ENCODE measurements at regions not wholly inside any gene's neighbourhood (a gene's known extent, or its start where the extent isn't known, plus 50 kb on each side); places are given as distances from the start of the nearest gene placed in this dataset.

DNA sequence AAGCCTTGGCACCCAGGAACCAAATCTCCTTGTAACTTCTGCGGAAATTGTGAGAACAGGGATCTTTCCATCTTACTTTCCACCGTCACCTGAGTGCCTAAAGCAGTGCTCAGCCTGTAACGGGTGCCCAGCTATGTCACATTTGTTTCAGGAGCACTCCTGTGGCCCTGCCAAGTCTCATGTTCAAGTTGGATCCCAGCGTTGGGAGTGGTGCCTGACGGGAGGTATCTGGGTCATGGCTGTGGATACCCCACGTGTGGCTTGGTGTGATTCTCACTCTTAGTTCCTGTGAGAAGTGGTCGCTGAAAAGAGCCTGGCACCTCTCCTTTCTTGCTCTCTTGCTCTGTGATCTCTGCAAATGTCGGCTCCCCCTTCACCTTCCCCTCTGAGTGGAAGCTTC, 114.9 kb downstream of the UQCRFS1 start (continued):
- TF ChIP-seq YY1 (IDR thresholded peaks at IDR 0.05; ENCODE audit: low read depth, low read length) (no peak), MXI1 (IDR thresholded peaks at IDR 0.05; ENCODE audit: low read depth, low read length) (no peak), NBN (IDR thresholded peaks at IDR 0.05) (no peak), TCF12 (IDR thresholded peaks at IDR 0.05; ENCODE audit: low read depth, low read length) (no peak), STAT1 (conservative IDR thresholded peaks at IDR 0.05) (no peak)

GRCh38 chr19:29096896-29097295, 116.1 kb downstream of the UQCRFS1 start:
- TF ChIP-seq IKZF2 (IDR thresholded peaks at IDR 0.05), result no peak
- no peak for TF ChIP-seq MLLT1 (IDR thresholded peaks at IDR 0.05)
- TF ChIP-seq, protein P1, sequence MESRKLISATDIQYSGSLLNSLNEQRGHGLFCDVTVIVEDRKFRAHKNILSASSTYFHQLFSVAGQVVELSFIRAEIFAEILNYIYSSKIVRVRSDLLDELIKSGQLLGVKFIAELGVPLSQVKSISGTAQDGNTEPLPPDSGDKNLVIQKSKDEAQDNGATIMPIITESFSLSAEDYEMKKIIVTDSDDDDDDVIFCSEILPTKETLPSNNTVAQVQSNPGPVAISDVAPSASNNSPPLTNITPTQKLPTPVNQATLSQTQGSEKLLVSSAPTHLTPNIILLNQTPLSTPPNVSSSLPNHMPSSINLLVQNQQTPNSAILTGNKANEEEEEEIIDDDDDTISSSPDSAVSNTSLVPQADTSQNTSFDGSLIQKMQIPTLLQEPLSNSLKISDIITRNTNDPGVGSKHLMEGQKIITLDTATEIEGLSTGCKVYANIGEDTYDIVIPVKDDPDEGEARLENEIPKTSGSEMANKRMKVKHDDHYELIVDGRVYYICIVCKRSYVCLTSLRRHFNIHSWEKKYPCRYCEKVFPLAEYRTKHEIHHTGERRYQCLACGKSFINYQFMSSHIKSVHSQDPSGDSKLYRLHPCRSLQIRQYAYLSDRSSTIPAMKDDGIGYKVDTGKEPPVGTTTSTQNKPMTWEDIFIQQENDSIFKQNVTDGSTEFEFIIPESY (IDR thresholded peaks at IDR 0.05), result no peak
- no peak for TF ChIP-seq PKNOX1 (IDR thresholded peaks at IDR 0.05)
- no peak for TF ChIP-seq NR2F1 (conservative IDR thresholded peaks at IDR 0.05)
- TF ChIP-seq SPI1 (IDR thresholded peaks at IDR 0.05; ENCODE audit: borderline replicate concordance, insufficient read depth, low read depth, low read length), result no peak
- TF ChIP-seq KDM1A (IDR thresholded peaks at IDR 0.05; ENCODE audit: borderline replicate concordance), result no peak
- no peak for TF ChIP-seq TAF1 (IDR thresholded peaks at IDR 0.05; ENCODE audit: borderline replicate concordance, low read depth, low read length)
- TF ChIP-seq, protein P2, sequence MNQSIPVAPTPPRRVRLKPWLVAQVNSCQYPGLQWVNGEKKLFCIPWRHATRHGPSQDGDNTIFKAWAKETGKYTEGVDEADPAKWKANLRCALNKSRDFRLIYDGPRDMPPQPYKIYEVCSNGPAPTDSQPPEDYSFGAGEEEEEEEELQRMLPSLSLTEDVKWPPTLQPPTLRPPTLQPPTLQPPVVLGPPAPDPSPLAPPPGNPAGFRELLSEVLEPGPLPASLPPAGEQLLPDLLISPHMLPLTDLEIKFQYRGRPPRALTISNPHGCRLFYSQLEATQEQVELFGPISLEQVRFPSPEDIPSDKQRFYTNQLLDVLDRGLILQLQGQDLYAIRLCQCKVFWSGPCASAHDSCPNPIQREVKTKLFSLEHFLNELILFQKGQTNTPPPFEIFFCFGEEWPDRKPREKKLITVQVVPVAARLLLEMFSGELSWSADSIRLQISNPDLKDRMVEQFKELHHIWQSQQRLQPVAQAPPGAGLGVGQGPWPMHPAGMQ (IDR thresholded peaks at IDR 0.05; ENCODE audit: borderline replicate concordance), result no peak
- TF ChIP-seq CREM (IDR thresholded peaks at IDR 0.05; ENCODE audit: low read depth), result no peak
- no peak for TF ChIP-seq NBN (IDR thresholded peaks at IDR 0.05)
- TF ChIP-seq NR2C2 (IDR thresholded peaks at IDR 0.05; ENCODE audit: borderline replicate concordance, control insufficient read depth, insufficient read length, low read depth), result no peak
- FAIRE-seq, result no peak
- Histone ChIP-seq H3K4me2 (ENCODE audit: control insufficient read depth, insufficient read depth) (no peak overlapping the region), H2AFZ (ENCODE audit: control insufficient read depth, low read depth, low read length) (no peak overlapping the region), H3K36me3 (ENCODE audit: control insufficient read depth in 2 of 2, insufficient read depth in 2 of 2, low read length in 1 of 2) (no peaks in the 10 kb centered on the region), H3K27ac (ENCODE audit: control insufficient read depth, insufficient read depth) (no peak overlapping the region), H4K20me1 (ENCODE audit: control insufficient read depth, insufficient read depth) (no peaks in the 10 kb centered on the region), H3K9ac (ENCODE audit: control insufficient read depth, insufficient read depth, low read length) (no peak overlapping the region), H3K4me3 (no peak overlapping the region), H3K27me3 (replicated peaks in 1 of 2; ENCODE audit: control insufficient read depth in 2 of 2, insufficient read depth in 2 of 2, low read length in 1 of 2) (no peaks in the 10 kb centered on the region), H3K4me1 (ENCODE audit: control insufficient read depth, insufficient read depth, low read length) (no peaks in the 10 kb centered on the region), H3K9me3 (replicated peaks; ENCODE audit: control insufficient read depth, insufficient read depth, low read length) (no peaks in the 10 kb centered on the region; the same call in 2 of the 3 replicates), H3K79me2 (ENCODE audit: control insufficient read depth, insufficient read depth, low read length) (no peaks in the 10 kb centered on the region)
- RAD21 ChIA-PET (ENCODE audit: unreplicated experiment), result no interaction called here
- SMC1A ChIA-PET (ENCODE audit: uncharacterized antibody, unreplicated experiment), result no interaction called here
- in situ Hi-C loops (cut with MboI) (no loop called here), intact Hi-C loops (cut with micrococcal nuclease; ENCODE audit: unreplicated experiment) (no loop called here)
- POLR2A ChIA-PET, result no interaction called here
- WGBS (ENCODE audit: insufficient coverage, insufficient replicate concordance, low lambda C conversion rate, missing lambda C conversion rate), result 0% methylated on average over 2 of the region's 2 CpGs
- DNase-seq (ENCODE audit: low read depth, low spot score), result no peak
- ATAC-seq, result no peak
- CTCF ChIA-PET, result no interaction called here
- BruUV-seq (replicated peaks), result no TSS peak
